Embryonic facial prominence (tissue), 1 donor: ENCODE measurements at regions not wholly inside any gene's neighbourhood (a gene's known extent, or its start where the extent isn't known, plus 50 kb on each side); places are given as distances from the start of the nearest gene placed in this dataset.

Experiments
- DNase-seq: peaks from one replicate; pipeline ENCODE4 v3.0.0-alpha.2; 2016; ENCODE audit errors: extremely low spot score

DNA sequence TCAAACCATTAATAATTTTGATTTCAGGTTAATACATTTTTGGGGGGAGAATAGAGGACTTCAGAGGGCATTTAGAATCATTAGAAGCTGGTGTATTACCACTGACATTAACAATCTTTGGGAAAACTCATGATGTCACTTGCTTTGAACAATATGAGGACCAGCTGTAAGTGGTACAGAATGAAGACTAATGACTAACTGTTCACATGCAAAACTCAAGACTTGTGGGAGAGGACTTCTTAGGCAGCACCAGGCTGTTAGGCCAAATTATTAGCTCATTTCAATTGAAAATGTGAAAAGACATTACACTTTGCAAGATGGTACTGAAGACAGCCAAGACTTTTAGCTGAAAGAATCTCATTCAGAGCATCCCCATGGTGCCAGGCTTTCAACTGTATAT, 426.2 kb upstream of the ADAMTS9 start:
- DNase-seq = no peak

DNA sequence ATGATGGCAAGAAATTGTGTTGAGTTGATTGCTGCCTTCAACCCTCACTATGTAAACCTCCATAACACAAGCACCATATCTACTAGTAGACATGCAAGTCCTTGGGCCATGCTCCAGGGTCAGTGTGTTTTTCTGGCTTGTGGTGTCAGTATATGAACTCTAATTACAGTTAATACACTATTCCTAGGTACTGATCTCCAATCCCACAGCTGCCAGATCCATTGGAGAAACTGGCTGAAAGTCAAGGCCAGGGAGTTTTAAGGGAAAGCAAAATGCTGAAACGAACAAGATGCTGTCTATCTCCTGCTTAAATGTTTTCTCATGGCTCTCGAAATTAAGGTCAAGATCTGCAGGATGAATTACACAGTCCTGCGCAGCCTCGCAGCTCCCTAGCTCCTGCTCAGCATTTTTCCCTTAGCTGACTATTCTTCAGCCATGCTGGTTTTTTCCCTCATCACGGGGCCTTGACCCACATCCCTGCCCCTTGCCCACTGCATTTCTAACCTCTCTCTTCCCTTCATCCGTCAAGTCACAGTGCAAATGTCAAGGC, 425.0 kb upstream of the ADAMTS9 start:
- DNase-seq = no peak

DNA sequence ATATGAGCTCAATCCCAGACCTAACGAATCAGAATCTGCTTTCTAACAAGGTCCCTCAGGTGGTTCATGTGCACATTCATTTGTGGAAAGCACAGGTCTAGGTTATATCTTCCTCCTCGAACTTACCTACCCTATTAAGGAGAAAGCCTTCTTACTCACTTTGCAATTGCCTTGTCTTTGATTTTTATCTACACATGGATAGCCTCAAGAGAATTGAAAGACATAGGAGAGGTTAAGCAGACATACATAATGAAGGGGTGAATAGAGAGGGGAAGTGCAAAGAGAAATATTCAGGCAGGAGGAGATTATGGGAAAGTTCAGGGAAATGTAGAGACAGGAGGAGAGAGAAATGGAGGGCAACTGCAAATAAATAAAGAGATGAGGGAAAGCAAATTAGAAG, 422.9 kb upstream of the ADAMTS9 start:
- no peak for DNase-seq

DNA sequence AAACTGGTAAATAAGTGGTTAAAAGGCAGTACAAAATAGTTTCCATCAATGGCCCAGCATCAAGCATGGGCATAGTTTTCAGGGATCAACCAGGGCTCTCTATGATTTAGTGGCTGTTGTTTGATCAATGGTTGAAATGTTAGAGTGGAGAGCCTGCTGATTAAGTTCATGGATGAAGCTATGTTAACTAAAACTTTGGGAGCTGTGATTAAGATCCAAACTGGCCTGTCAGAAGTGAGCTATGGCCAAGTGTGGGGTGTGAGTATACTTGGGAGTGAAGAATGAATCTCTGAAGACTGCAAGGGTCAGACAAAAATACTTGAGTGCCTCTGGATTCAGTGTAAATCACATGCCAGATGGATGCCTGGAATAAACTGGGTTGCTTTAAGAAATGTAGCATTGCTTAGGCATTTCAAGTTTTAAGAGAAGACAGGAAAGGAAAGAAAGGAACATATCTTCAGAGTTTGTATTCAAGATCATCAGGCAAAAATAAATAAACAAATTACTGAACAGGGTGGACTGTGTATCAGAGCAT, 422.2 kb upstream of the ADAMTS9 start:
- no peak for DNase-seq

DNA sequence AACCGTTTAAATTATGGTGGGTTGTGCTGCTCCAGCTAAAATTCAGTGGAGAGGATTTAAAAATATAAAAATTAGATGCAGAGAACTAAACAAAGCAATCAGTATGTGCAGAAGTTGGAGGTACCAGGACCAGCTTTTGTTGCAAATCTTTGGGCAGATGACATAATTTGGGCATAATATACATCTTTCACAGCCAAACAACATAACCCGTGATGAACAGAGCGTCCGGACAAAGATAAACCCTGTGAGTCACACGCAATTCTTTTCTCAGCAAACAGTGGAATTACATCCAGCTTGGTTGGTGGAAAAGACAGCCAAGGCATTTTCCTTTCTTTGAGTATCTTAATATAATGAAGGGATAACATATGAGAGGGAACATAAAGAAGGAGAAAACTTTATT, 419.4 kb upstream of the ADAMTS9 start:
- no peak for DNase-seq

DNA sequence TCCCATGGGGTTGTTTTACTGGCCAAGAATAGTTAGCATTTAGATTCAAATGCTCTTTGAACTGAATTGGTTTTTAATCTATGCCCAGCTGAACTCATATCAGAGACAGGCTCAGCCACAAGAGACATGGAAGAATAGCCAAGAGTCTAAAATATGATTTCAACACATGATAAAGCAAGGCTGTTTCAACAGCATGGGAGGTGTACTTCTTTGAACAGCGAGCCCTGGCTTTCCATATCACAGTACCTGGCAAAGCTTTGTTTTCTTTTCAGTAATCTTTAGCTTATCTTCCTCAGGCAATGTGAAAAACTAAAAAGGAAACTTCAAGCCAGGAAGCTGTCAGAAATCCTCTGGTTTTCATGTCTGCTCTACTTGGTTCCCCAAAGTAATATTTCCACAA, 413.6 kb upstream of the ADAMTS9 start:
- no peak for DNase-seq

DNA sequence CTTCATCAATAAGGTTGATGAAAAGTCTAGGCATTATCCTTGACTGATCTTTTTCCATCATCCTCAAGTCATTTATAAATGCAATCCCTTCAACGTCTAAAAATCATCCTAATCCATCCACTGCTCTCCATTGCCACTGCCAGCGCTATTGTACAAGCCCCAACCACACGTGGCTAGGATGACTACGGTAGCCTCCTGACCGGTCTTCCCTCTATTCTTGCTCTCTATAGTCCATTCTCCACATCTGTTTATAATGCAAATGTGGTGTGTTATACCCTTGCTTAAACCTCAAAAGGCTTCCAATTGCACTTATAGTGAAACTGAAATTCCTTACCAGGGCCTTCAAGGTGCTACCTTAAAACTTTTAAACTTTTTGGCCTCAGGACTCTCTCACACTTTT, 410.6 kb upstream of the ADAMTS9 start:
- no peak for DNase-seq

DNA sequence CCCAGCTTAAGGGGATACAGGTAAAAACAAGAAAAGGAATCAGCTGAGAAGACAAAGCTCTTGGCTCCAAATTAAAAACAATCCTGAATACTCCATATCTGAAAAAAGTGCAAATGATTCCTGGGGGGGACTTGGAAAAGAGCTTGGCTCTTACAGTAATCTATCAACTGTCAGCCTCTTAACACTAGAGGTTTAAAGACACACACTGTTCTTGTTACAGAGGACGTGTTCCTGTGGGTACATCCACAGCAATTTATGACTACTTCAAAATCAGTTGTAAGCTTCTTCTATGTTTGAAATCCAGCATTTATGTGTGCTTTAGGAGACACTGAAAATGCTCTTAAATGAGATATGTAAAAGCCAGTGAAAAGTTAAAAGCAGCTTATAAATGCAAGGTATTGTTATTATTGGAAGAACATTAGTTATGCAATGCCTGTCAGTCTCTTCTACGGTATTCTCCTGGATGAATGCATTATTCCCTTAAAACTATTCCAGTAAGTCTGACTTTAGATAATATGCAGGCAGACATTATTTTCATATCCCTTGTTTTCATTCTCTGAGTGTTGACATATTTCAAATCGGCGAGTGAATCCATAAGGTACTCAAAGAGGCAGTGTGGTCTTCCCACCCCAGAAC, 408.4 kb upstream of the ADAMTS9 start:
- no peak for DNase-seq

DNA sequence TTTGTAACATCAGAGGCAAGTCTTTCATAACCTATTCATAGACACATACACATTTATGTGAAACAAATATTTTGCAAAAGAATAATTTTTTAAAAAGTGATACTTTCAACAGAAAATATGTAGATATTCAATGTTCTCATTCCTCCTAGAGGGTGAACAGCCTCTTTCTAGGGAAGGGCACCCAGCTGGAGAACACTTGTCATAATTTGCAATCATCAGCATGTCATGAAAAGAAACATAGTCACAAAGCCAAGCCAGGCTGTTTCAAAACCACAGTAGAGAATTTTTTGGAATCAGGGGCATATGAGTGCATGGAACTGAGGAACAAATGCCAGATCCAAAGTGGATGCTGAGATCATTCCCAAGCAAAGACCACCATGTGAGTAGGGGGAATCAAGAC, 406.9 kb upstream of the ADAMTS9 start:
- no peak for DNase-seq

DNA sequence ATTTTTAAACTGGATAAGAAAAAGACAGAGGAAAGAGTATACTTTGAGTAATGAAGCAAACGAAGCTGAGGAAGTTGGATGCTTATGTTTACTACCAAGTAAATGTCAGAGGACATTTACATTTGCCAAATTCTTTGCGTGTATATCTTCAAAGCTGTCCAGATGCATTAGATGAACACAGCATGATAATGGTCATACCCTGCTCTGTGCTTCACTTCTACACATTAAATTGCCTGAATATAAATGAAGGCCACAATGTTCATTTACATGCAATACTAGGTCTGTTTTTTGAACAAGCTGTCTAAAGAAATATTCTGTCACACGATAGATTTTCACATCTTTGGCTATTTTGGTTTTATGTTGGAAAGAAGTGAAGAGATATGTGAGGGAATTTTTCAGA, 405.8 kb upstream of the ADAMTS9 start:
- no peak for DNase-seq

DNA sequence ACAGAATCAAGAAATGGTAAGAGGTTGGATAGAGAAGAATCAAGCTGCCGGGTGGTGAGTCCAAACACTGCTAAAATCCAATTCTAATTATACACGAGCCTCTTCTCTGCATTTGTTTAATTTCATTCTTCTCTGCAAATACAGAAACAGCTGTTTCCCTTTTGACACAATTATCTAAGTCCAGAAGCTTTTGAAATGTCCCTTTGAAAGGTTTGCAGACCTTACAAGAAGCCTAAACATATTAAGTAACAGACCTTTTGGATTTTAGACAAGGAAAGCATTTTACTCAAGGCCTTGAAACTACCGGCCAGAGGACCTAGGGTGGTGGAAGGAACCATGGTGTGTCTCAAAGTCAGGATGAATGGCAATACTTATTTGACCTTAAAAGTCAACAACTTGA, 403.8 kb upstream of the ADAMTS9 start:
- no peak for DNase-seq

DNA sequence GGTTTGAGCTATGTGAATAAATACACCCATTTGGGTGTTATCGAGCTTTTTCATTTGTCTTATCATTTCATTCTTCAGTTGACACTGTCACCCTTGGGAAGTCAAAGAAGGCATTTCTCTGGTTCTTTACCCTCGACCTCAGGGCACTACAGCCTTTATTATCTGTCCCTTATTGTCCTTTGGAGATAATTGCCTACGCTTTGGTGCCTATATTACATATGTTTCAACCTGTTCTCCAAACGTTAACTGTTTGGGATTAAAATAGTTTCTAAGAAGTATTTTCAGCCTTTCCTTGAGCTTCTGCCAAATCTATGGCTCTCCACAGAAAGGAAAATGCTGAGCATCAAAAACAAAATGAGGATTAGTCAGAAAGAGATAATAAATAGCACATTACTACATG, 395.4 kb upstream of the ADAMTS9 start:
- no peak for DNase-seq

DNA sequence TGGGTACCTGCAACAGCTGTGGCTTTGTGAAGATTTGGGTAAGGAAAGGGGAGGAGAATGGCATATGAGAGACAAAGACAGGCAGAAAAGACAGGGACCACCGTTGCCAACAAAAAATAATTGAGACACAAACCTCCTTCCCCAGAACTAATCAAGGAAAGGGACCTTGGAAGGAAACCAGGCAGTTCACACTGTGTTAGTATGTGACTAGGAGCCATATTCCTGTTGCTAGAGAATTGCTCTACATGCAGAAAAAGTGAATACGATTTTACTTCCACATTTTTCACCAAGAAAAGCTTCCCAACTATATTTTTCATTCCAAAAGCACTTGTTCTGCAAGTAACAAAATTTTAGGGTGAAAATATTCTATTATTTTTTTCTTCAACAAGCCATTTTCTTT, 393.7 kb upstream of the ADAMTS9 start:
- no peak for DNase-seq

DNA sequence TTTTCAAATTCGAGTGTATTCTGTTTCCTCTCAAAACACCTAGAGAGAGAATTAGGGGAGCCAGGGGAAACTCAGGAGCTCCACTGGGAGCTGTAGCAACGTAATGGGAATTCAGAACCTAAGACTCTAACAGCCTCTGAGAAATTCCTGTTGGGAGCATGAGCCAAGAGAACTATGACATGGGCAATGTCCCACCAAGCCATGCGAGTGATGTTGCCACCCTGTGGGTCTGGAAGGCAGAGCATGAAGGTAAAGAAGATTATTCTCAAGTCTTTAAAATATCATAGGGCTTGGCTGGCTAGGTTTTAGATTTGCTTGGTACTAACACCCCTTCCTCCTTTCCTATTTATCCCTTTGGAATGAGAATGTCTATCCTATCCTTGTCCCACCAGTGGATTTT, 392.6 kb upstream of the ADAMTS9 start:
- DNase-seq = no peak

DNA sequence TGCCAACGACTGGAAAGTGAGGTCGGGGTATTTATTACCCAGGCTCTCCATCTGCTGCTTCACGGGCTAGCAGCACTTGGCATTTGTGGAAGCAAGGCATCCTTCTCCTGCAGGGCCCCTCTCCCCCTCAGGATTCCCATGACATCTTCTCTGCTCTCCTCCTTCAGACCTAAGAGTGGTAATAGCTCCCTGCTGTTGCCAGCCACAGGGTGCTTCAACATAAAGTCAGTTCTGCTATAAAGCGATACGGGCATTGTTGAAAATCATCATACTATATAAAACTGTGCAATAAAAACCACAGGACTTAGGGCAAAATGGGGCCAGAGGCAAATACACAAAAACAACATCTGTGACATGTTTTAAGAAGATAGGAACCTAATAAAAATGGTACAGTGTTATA, 391.8 kb upstream of the ADAMTS9 start:
- DNase-seq = no peak

DNA sequence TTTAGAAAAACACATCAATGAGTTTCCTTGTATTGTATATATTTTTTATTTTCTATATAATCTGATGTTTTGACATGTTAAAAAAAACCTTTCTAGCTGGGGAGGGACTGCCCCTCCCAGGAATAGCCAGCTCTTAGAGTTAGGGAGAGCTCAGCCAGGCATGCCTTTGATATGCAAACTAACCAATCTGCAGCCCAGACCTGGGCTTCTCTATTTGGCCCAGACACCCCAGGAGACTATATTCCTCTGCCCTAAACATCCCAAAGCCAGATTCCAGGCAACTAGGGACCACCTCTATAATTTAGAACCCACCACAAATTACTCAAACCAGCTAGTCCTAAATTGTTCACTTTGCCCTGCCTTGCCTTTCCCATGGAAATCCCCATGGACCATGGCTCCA, 390.9 kb upstream of the ADAMTS9 start:
- no peak for DNase-seq

DNA sequence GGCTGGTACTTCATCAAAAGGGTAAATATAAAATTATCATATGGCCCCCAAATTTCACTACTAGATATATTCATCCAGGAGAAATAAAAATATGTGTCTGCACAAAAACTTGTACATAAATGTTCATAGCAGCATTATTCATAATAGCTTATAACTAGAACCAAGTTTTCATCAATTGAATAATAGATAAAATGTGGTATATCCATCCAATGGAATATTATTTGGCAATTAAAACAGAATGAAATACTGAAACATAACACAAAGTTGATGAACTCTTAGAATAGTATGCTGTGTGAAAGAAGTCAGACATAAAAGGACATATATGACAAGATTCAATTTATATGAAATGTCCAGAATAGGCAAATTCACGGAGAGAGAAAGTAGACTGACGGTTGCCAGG, 389.3 kb upstream of the ADAMTS9 start:
- DNase-seq = no peak

DNA sequence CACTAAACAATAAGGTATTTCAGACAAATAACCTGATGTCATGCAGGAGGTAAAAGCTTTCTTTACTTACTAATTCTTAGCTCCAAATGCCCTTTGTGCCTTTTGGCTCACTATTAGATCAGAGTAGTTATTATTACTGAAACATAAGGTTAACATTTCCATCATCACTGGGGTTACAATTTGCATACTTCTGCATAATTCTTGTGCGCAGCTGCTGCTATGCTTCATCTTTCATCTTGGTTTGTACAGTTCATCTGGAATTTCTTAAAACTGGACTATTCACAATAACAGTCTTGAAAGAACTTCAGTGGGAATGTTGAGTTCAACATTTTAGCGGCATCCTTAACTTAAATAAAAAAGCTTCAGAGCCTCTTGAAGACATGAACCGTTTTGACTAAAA, 383.2 kb upstream of the ADAMTS9 start:
- DNase-seq = no peak

DNA sequence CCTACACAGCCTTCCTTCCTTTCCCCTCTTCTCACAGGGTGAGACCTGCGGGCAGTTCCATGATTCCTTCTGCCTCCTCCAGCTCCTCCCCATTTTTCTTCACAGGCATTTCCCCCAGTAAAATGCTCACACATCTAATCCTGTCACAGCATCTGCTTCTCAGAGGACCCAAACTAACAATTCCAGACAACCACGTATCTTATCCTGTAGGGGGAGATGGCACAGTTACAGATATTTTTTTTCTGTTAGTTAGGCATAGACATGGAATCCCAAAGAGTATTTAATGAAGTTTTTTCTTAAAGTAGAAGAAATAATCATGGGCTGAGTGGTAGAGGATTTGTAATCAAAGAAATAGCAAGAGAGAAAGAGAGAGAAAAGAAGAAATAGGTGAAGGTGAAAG, 373.1 kb upstream of the ADAMTS9 start:
- DNase-seq = no peak

DNA sequence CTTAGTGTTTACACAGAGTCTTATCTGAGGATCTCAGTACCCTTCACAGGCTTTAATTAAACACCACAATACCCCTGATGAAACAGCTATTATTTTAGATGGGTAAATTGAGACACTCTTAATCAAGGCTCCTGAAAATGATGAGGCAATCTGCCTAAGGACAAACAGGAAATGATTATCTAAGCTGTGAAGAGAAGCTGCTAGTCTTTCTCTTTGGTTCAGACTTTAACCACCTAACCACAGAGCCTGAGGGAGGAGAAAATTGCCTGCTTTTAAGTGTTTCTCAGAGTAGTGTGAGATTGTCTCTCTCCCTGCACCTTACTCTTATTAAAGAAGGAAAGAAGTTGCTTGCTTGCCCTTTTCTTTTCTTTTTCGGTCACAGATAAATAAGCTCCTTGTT, 364.3 kb upstream of the ADAMTS9 start:
- DNase-seq = no peak

DNA sequence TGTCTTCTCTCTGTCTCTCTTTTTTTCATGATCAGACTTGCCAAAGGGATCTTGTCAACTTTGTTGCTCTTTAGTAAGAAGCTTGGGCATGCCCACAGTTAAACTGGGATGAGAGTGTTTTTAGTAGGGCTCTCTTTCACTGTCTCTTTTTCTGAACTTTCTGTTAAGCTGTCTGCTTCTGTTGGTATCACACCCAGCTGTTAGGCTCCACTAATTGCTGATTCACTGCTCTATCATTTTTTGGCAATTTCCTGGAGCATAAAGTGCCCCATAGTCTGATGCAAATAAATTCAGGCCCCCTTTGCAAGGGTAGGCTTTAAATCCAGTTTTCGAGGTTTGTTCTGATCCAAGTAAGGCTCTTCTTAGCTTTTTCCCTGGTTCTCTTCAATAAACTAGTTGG, 360.4 kb upstream of the ADAMTS9 start:
- no peak for DNase-seq

DNA sequence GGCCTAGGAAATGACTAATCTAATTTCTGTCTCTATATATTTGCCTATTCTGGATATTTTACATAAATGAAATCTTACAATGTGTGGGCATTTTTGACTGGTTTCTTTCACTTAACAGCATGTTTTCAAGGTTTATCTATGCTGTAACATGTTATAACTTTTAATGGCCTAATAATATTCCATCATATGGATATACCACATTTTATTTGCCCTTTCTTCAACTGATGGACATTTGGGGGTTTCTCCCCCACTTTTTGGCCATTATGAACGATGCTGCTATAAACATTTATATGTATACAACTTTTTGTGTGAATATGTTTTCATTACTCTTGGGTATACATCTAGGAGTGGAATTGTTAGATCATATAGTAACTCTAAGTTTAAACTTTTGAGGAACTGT, 357.3 kb upstream of the ADAMTS9 start:
- DNase-seq = no peak

DNA sequence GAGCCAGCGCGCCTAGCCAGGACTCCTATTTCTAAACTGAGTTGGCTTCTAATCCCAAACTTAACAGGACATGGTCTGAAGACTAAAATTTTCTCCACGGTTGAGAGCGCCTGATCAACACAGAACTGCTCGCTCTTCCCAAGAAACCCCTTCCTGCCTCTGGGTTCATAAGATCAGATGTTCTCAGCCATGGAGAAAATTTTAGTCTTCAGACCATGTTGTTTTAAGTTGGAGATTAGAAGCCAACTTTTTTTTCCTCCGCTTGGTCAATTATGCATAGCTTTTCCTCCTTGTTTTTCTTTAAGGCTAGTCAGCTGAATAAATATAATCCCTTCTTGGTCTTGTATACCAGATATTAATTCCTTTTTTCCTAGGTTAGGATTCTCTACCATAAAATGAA, 356.6 kb upstream of the ADAMTS9 start:
- no peak for DNase-seq

DNA sequence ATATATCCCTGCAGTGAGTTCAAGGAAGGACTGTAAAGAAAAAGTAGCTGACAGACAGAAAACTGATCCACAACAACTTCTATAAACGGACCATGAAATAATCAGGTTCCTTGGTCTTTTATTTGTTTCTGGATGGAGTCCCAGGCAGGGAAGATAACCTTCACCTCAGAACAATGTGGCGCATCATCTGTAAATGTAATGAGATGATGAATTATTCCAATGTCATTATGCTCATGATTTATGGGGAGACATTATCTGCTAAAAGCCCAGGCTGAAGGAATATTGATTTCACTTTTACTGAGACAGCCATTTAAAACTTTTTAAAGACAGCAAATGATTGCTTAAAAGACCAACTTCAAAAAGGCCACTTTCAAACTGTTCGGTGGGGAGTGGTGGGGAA, 354.9 kb upstream of the ADAMTS9 start:
- no peak for DNase-seq
